SU-DHL-6 (cell line): ENCODE measurements at regions not wholly inside any gene's neighbourhood (a gene's known extent, or its start where the extent isn't known, plus 50 kb on each side); places are given as distances from the start of the nearest gene placed in this dataset.

Experiments used
- H2AFZ ChIP-seq: fragments of 200-600 bp; sonication (generic); 2 replicates; pipeline ENCODE4 v1.6.1; 2014; ENCODE audit warnings: low read depth, mild to moderate bottlenecking, moderate library complexity, mixed read lengths, antibody characterized with exemption, low read length; ENCODE audit not compliant: severe bottlenecking
- H3F3A ChIP-seq: fragments of 200-600 bp; shearing (Covaris generic); 2 replicates; pipeline ENCODE4 v1.6.0; 2016; ENCODE audit warnings: antibody characterized with exemption, mild to moderate bottlenecking; ENCODE audit not compliant: insufficient read depth
- H3K27ac ChIP-seq: fragments of 200-600 bp; sonication (generic); 2 replicates; pipeline ENCODE4 v1.5.1; 2016; ENCODE audit warnings: low read depth, mild to moderate bottlenecking, low read length, moderate library complexity, mixed read lengths
- H3K27me3 ChIP-seq: fragments of 200-600 bp; sonication (generic), shearing (Covaris generic); 2 replicates; pipeline ENCODE4 v1.6.0; 2014; ENCODE audit warnings: mild to moderate bottlenecking, low read length
- H3K36me3 ChIP-seq: fragments of 200-600 bp; sonication (generic); 2 replicates; pipeline ENCODE4 v1.6.1; 2014; ENCODE audit warnings: mild to moderate bottlenecking, low read length, mixed read lengths
- H3K4me2 ChIP-seq: fragments of 300-600, 200-600 bp; shearing (Covaris generic), sonication (generic); 2 replicates; pipeline ENCODE4 v1.6.0; 2014; ENCODE audit warnings: low read length, low read depth, mild to moderate bottlenecking; ENCODE audit not compliant: poor library complexity, severe bottlenecking
- H3K4me3 ChIP-seq: fragments of 200-600 bp; sonication (generic); 2 replicates; pipeline ENCODE4 v1.5.1; 2014; ENCODE audit warnings: antibody characterized with exemption, low read length, mild to moderate bottlenecking, mixed read lengths; ENCODE audit not compliant: insufficient read depth, poor library complexity, severe bottlenecking
- H3K79me2 ChIP-seq: fragments of 200-600 bp; sonication (generic); 2 replicates; pipeline ENCODE4 v1.6.1; 2014; ENCODE audit warnings: mild to moderate bottlenecking, low read length, moderate library complexity; ENCODE audit not compliant: insufficient read depth
- H3K9ac ChIP-seq: fragments of 200-600 bp; sonication (generic); 2 replicates; pipeline ENCODE4 v1.7.0; 2014; ENCODE audit warnings: mild to moderate bottlenecking, low read length
- H3K9me2 ChIP-seq: fragments of 200-600 bp; sonication (generic); replicated peaks from 2 replicates; pipeline ENCODE4 v1.6.1; 2014; ENCODE audit warnings: low read length; ENCODE audit not compliant: insufficient read depth
- H3K9me3 ChIP-seq: fragments of 200-600 bp; sonication (generic); 2 replicates; pipeline ENCODE4 v1.6.1; 2014; ENCODE audit warnings: low read length, mixed read lengths; ENCODE audit not compliant: insufficient read depth
- H4K20me1 ChIP-seq: fragments of 200-600 bp; sonication (generic); 2 replicates; pipeline ENCODE4 v1.6.1; 2014; ENCODE audit warnings: low read depth, mild to moderate bottlenecking, antibody characterized with exemption, low read length, moderate library complexity, mixed read lengths
- EZH2phosphoT487 ChIP-seq: fragments of 200-600 bp; sonication (generic), shearing (Covaris generic); conservative IDR thresholded peaks from 2 replicates; pipeline ENCODE4 v1.6.1; 2018; ENCODE audit warnings: mild to moderate bottlenecking, antibody characterized with exemption, low read length, moderate library complexity, mixed read lengths
- TF ChIP-seq, protein P1 (sequence below): fragments of 200-600 bp; sonication (generic); IDR thresholded peaks from one replicate; pipeline ENCODE4 v1.5.1; 2017; ENCODE audit warnings: antibody characterized with exemption, mild to moderate bottlenecking, low read length, moderate library complexity; ENCODE audit not compliant: insufficient read depth, poor library complexity, severe bottlenecking

DNA sequence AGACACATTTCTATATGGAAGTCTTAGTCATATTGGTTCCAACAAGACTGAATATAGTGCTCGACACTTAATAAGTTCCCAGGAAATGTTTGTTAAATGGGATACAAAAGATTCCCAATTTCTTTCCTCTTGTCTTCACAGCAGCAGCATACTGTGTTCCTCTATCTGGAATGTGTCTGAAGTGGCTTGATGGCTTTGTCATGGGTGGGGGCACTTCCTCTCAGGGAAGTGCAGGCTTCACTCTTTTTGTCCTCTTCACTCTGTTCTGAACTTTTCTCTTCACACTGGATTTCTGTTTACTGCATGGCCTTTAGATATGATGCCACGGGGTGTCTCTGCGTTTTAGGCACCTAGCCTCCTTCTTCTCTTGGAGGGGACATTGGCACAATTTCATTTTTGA is 127.7 kb upstream of the C9orf72 start:
- Histone ChIP-seq H3K27me3 (no peaks in the 10 kb centered on the region), H3K79me2 (no peaks in the 10 kb centered on the region), H3K9ac (no peak overlapping the region), H4K20me1 (no peaks in the 10 kb centered on the region), H3K27ac (no peak overlapping the region), H3K36me3 (no peaks in the 10 kb centered on the region), H3K9me3 (no peaks in the 10 kb centered on the region), H3K4me2 (no peak overlapping the region), H3K9me2 (no peaks in the 10 kb centered on the region), H3F3A (no peaks in the 10 kb centered on the region), H2AFZ (no peak overlapping the region), H3K4me3 (no peak overlapping the region)
- TF ChIP-seq, protein P1, sequence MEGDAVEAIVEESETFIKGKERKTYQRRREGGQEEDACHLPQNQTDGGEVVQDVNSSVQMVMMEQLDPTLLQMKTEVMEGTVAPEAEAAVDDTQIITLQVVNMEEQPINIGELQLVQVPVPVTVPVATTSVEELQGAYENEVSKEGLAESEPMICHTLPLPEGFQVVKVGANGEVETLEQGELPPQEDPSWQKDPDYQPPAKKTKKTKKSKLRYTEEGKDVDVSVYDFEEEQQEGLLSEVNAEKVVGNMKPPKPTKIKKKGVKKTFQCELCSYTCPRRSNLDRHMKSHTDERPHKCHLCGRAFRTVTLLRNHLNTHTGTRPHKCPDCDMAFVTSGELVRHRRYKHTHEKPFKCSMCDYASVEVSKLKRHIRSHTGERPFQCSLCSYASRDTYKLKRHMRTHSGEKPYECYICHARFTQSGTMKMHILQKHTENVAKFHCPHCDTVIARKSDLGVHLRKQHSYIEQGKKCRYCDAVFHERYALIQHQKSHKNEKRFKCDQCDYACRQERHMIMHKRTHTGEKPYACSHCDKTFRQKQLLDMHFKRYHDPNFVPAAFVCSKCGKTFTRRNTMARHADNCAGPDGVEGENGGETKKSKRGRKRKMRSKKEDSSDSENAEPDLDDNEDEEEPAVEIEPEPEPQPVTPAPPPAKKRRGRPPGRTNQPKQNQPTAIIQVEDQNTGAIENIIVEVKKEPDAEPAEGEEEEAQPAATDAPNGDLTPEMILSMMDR, result no peak
- no peak for TF ChIP-seq EZH2phosphoT487

- no peaks in the 10 kb centered on the region for H3K9me3 ChIP-seq
- H3K36me3 ChIP-seq, result no peaks in the 10 kb centered on the region
- H2AFZ ChIP-seq, result no peak overlapping the region
- H3K4me3 ChIP-seq, result no peak overlapping the region
- H3K9ac ChIP-seq, result no peak overlapping the region
- H3F3A ChIP-seq, result no peaks in the 10 kb centered on the region
- TF ChIP-seq, protein P1, result no peak
- no peak for TF ChIP-seq EZH2phosphoT487
- H3K27me3 ChIP-seq, result no peaks in the 10 kb centered on the region
- H3K4me2 ChIP-seq, result no peak overlapping the region
- no peak overlapping the region for H3K27ac ChIP-seq
- no peaks in the 10 kb centered on the region for H3K9me2 ChIP-seq
- H4K20me1 ChIP-seq, result no peaks in the 10 kb centered on the region
- no peaks in the 10 kb centered on the region for H3K79me2 ChIP-seq
These were observed 128.3 kb upstream of the C9orf72 start for GRCh38 chr9:27701587-27701986.

DNA sequence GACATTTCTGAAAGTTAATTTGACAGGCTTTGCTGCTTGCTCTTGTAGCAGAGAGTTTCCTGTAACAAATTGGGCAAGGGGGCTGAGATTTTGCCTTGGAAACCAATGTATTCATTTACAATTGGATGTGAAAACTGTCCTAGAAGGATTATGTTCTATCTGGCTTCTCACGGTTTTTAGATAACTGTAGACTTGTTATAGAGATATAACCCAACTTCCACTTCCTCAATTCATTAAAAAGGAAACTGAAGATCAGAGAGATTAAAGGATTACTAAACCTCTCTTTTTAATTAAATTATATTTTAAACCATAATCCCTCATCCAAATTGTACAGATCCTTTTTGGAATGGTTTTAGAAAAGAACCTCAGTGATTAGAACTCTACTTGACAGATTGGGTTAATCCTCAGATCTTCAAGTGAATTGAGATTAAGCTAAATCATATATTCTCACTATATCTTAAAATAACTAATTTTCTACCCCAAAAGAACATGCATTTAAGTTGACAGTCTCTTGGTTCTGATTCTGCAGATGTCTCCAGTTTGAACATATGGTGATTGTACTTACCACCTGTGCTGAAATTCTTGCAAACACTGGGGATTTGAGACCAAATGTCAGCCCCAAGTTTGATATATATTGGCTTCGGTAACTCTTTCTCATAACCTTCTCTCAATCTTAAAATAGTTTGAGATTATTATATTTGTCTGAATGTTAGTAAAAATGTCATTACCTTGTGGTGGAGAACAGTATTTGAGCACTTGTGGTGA is 130.1 kb upstream of the C9orf72 start:
- Histone ChIP-seq H3K9me2 (no peaks in the 10 kb centered on the region), H3K4me3 (no peak overlapping the region), H3K9ac (no peak overlapping the region), H3K79me2 (no peaks in the 10 kb centered on the region), H3F3A (no peaks in the 10 kb centered on the region), H4K20me1 (no peaks in the 10 kb centered on the region), H3K9me3 (no peaks in the 10 kb centered on the region), H3K4me2 (no peak overlapping the region), H3K27me3 (no peaks in the 10 kb centered on the region), H3K27ac (no peak overlapping the region), H3K36me3 (no peaks in the 10 kb centered on the region), H2AFZ (no peak overlapping the region)
- TF ChIP-seq, protein P1, result no peak
- no peak for TF ChIP-seq EZH2phosphoT487
